Colonic mucosa (tissue), 4 donors: ENCODE measurements at regions not wholly inside any gene's neighbourhood (a gene's known extent, or its start where the extent isn't known, plus 50 kb on each side); places are given as distances from the start of the nearest gene placed in this dataset.

ENCODE experiments used
- DNase-seq: peaks from one replicate; pipeline ENCODE4 v3.0.0-alpha.2; 2020
- H3K27ac ChIP-seq: fragments of 200-600 bp; one replicate; pipeline ENCODE4 v1.8.0; 2021
- H3K27me3 ChIP-seq: fragments of 200-600 bp; one replicate; pipeline ENCODE4 v1.8.0; 2021
- H3K36me3 ChIP-seq: fragments of 200-600 bp; one replicate; pipeline ENCODE4 v1.8.0; 2021
- H3K4me1 ChIP-seq: fragments of 200-600 bp; one replicate; pipeline ENCODE4 v1.8.0; 2021; ENCODE audit warnings: mild to moderate bottlenecking
- H3K4me3 ChIP-seq: fragments of 200-600 bp; one replicate; pipeline ENCODE4 v1.8.0; 2021
- H3K9ac ChIP-seq, 2 donors: one replicate each; pipeline ENCODE4 v1.7.0; 2013; ENCODE audit warnings: control low read depth in 2 of 2, low read depth in 2 of 2, low read length in 2 of 2
- H3K9me3 ChIP-seq: fragments of 200-600 bp; one replicate; pipeline ENCODE4 v1.8.0; 2021
- intact Hi-C: fragments of 100-400 bp; cut with DNase I; formaldehyde crosslinking; loops from one replicate; pipeline ENCODE4 v1.14.1; 2022
- TF ChIP-seq, protein P1 (sequence below): fragments of 200-600 bp; IDR thresholded peaks from one replicate; pipeline ENCODE4 v1.8.0; 2022; ENCODE audit warnings: antibody characterized with exemption, mild to moderate bottlenecking
- donor health status: healthy.
- donor health status: DM: no; HTN: no; CAD: no.
- donor health status: DM: no; HTN: no; CAD: no.

DNA sequence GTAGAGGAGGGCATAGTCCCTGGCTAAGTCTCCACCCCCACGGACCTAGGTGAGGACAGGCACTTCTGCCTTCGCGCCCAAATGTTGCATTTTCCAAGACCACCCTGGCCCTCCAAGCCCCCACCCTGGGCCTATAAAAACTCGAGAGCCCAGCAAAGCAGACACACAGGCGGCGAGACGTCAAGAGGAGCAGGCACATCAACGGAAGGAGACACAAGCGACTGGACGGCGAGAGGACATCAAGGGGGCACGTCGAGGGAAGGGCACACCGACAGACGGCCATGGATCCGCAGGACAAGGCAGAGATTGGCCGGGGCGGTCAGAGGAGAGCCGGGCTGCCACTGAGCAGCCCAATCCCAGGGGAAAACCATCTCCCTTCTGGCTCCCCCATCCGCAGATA, 348.0 kb downstream of the MTRR start:
- intact Hi-C loops: no loop called here

DNA sequence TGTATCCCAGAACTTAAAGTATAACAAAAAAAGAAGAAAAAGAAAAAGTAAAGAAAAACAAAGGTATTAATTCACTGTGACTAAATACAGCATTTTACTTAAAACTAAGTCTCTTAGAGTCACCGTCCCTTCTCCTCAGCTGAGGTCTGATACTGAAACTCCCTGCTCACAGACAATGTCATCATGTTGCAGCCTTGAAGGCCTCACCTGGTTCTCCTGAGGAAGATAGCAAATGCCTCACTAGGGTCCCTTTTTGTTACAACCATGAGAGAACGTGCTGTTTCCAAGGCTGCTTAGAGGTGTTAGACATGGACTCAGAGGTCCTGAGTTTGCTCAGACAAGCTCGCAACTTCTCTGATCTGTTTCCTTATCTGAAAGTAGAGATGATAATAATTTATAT, 357.2 kb downstream of the MTRR start:
- intact Hi-C loops: no loop called here
- Histone ChIP-seq H3K27ac (no peak overlapping the region), H3K36me3 (no peaks in the 10 kb centered on the region), H3K27me3 (no peaks in the 10 kb centered on the region), H3K9ac (no peak overlapping the region), H3K4me1 (no peaks in the 10 kb centered on the region), H3K9me3 (no peaks in the 10 kb centered on the region), H3K4me3 (no peak overlapping the region)
- TF ChIP-seq, protein P1, sequence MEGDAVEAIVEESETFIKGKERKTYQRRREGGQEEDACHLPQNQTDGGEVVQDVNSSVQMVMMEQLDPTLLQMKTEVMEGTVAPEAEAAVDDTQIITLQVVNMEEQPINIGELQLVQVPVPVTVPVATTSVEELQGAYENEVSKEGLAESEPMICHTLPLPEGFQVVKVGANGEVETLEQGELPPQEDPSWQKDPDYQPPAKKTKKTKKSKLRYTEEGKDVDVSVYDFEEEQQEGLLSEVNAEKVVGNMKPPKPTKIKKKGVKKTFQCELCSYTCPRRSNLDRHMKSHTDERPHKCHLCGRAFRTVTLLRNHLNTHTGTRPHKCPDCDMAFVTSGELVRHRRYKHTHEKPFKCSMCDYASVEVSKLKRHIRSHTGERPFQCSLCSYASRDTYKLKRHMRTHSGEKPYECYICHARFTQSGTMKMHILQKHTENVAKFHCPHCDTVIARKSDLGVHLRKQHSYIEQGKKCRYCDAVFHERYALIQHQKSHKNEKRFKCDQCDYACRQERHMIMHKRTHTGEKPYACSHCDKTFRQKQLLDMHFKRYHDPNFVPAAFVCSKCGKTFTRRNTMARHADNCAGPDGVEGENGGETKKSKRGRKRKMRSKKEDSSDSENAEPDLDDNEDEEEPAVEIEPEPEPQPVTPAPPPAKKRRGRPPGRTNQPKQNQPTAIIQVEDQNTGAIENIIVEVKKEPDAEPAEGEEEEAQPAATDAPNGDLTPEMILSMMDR: no peak
- no peak for DNase-seq

More for the DNA sequence above, 348.0 kb downstream of the MTRR start:
- H3K27me3 ChIP-seq: no peaks in the 10 kb centered on the region
- no peaks in the 10 kb centered on the region for H3K36me3 ChIP-seq
- H3K9me3 ChIP-seq: no peaks in the 10 kb centered on the region
- no peaks in the 10 kb centered on the region for H3K4me1 ChIP-seq
- no peak overlapping the region for H3K27ac ChIP-seq
- H3K9ac ChIP-seq: no peak overlapping the region
- TF ChIP-seq, protein P1: no peak
- no peak for DNase-seq
- no peak overlapping the region for H3K4me3 ChIP-seq

DNA sequence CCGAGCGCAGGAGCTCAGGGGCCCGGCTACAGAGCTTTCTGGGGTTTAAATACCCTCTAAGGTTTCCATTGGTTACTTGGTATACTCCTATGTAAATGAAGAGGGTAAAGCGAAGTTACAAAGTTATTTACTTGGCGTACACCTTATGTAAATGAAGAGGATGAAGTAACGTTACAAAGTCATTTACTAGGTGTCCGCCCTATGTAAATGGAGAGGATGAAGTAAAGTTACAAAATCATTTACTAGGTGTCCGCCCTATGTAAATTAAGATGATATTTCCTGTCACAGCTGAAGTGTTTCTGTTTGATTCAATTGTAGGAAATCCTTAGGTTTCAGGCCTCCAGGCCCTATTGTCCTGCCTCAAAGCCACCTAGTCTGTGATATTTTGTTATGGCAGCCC, 358.2 kb downstream of the MTRR start:
- Histone ChIP-seq H3K4me3 (no peak overlapping the region), H3K27me3 (no peaks in the 10 kb centered on the region), H3K9me3 (no peaks in the 10 kb centered on the region), H3K4me1 (no peaks in the 10 kb centered on the region), H3K27ac (no peak overlapping the region), H3K9ac (no peak overlapping the region), H3K36me3 (no peaks in the 10 kb centered on the region)
- no peak for DNase-seq
- intact Hi-C loops: no loop called here
- TF ChIP-seq, protein P1: no peak

DNA sequence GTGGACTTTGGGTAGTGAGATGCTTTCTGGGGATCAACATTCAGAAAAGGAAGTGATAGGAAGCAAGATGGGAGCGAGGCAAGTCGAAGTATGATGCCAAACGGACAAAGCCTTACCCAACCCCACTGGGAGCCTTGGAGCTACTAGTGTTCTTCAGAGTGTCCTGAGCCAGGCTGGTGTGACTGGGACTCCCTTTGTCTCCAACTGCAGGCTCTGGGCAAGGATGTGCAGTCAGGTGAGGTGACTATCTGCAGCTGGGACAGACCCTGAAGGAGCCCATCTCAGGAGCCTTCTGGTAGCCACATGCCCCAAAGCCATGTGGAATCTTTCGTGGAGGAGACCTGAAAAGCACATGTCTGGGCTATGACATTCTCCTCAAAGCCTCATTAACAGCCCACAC, 360.6 kb downstream of the MTRR start:
- no peak for DNase-seq
- no peaks in the 10 kb centered on the region for H3K9me3 ChIP-seq
- H3K9ac ChIP-seq: no peak overlapping the region
- H3K4me1 ChIP-seq: no peaks in the 10 kb centered on the region
- TF ChIP-seq, protein P1: no peak
- no peaks in the 10 kb centered on the region for H3K27me3 ChIP-seq
- intact Hi-C loops: no loop called here
- H3K27ac ChIP-seq: no peak overlapping the region
- H3K36me3 ChIP-seq: no peaks in the 10 kb centered on the region
- no peak overlapping the region for H3K4me3 ChIP-seq

DNA sequence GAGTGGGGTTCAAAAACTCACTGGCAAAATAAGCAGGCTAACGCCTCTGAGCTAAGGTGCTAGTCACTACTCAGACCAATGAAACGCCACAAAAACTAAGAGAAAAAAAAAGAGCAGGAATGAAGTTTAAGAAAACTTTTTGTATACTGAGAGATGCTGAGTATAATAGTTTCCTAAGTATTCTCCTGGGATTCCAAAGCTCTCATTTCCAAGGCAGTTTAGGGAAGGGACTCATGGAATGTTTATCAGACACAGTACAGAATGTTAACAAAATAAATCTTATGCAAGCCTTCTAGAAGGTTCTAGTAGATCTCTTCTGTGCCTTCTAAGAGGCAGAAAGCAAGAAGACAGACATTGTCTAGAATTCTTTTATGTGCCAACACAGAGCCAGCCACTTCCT, 361.9 kb downstream of the MTRR start:
- Histone ChIP-seq H3K9me3 (no peaks in the 10 kb centered on the region), H3K4me1 (no peaks in the 10 kb centered on the region), H3K36me3 (no peaks in the 10 kb centered on the region), H3K27me3 (no peaks in the 10 kb centered on the region), H3K4me3 (no peak overlapping the region), H3K9ac (no peak overlapping the region), H3K27ac (no peak overlapping the region)
- intact Hi-C loops: no loop called here
- no peak for DNase-seq
- TF ChIP-seq, protein P1: no peak

DNA sequence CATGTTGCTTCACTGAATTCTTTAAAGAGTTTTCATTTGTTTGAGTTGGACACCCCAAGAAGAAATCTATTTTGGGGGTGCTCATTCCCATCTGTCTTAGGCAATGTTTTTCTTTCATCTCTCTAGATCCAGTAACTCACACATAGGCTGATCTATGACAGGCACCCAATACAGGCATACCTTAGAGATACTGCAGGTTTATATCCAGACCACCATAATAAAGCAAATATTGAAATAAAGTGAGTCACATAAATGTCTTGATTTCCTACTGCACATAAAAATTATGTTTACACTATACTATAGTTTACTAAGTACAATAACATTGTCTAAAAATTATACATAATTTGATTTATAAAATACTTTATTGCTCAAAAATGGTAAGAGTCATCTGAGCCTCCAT, 364.5 kb downstream of the MTRR start:
- H3K9me3 ChIP-seq: no peaks in the 10 kb centered on the region
- TF ChIP-seq, protein P1: no peak
- no peaks in the 10 kb centered on the region for H3K27me3 ChIP-seq
- intact Hi-C loops: no loop called here
- H3K36me3 ChIP-seq: no peaks in the 10 kb centered on the region
- H3K4me1 ChIP-seq: no peaks in the 10 kb centered on the region
- H3K9ac ChIP-seq: no peak overlapping the region
- DNase-seq: no peak
- H3K27ac ChIP-seq: peak overlapping the region; percentile 28
- no peak overlapping the region for H3K4me3 ChIP-seq
